Progenitor cell of endocrine pancreas (in vitro differentiated cells): ENCODE measurements at regions not wholly inside any gene's neighbourhood (a gene's known extent, or its start where the extent isn't known, plus 50 kb on each side); places are given as distances from the start of the nearest gene placed in this dataset.

ENCODE experiments used
- DNase-seq: peaks from one replicate; pipeline ENCODE4 v3.0.0; 2021; ENCODE audit warnings: low spot score; ENCODE audit not compliant: unreplicated experiment
- H3K27ac Mint-ChIP-seq: 2 replicates; pipeline ENCODE4 v1.8.0; 2021; ENCODE audit warnings: mild to moderate bottlenecking, moderate library complexity, mixed read lengths
- H3K27me3 Mint-ChIP-seq: 2 replicates; pipeline ENCODE4 v1.8.0; 2021; ENCODE audit warnings: mixed read lengths
- H3K36me3 Mint-ChIP-seq: 2 replicates; pipeline ENCODE4 v1.8.0; 2022; ENCODE audit warnings: mixed read lengths; ENCODE audit not compliant: insufficient read depth
- H3K4me1 Mint-ChIP-seq: 2 replicates; pipeline ENCODE4 v1.8.0; 2021; ENCODE audit warnings: low read depth, mixed read lengths
- H3K4me3 Mint-ChIP-seq: 2 replicates; pipeline ENCODE4 v1.8.0; 2021; ENCODE audit warnings: low read depth, mild to moderate bottlenecking, moderate library complexity, mixed read lengths
- H3K9me3 Mint-ChIP-seq: 2 replicates; pipeline ENCODE4 v1.8.0; 2021; ENCODE audit warnings: low read depth, mixed read lengths
- CTCF ChIP-seq: fragments of 200-600 bp; sonication (generic); IDR thresholded peaks from one replicate; pipeline ENCODE4 v1.5.0; 2021; ENCODE audit warnings: antibody characterized with exemption, mild to moderate bottlenecking; ENCODE audit not compliant: unreplicated experiment

- Mint-ChIP-seq H3K4me3 (no peak overlapping the region), H3K36me3 (peaks cover 1% of the 10 kb centered on the region), H3K27me3 (no peaks in the 10 kb centered on the region), H3K4me1 (peaks cover 9% of the 10 kb centered on the region), H3K27ac (no peak overlapping the region), H3K9me3 (peaks cover 22% of the 10 kb centered on the region)
- DNase-seq, result no peak
- TF ChIP-seq CTCF, result no peak
These were observed 285.6 kb upstream of the RPS23 start for GRCh38 chr5:82563745-82564144.

GRCh38 chr5:82562696-82563240, 284.6 kb upstream of the RPS23 start:
- Mint-ChIP-seq H3K4me3 (no peak overlapping the region), H3K9me3 (peaks cover 28% of the 10 kb centered on the region), H3K36me3 (peaks cover 1% of the 10 kb centered on the region), H3K27me3 (no peaks in the 10 kb centered on the region), H3K27ac (no peak overlapping the region), H3K4me1 (peaks cover 9% of the 10 kb centered on the region)
- DNase-seq, result no peak
- TF ChIP-seq CTCF, result no peak

DNA sequence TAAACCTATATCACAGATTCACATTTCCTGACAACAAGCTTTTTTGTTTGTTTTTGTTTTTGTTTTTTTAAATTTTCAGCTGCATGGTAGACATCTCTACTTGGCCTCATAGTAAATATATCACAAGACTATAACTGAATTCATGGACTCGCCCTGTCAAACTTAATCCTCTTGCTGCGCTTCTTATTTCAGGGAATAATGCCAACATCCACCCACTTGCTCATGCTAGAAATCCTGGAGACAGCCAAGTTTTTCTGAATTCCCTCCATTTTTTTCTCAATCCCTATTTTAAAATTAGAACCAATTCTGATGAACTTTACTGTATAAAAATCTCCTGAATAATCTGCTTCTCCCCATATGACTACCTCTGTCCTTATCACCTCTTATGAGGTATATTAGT, 283.6 kb upstream of the RPS23 start:
- TF ChIP-seq CTCF, result no peak
- H3K4me3 Mint-ChIP-seq, result no peak overlapping the region
- no peaks in the 10 kb centered on the region for H3K27me3 Mint-ChIP-seq
- DNase-seq, result no peak
- H3K27ac Mint-ChIP-seq, result no peak overlapping the region
- peaks cover 9% of the 10 kb centered on the region for H3K4me1 Mint-ChIP-seq
- H3K36me3 Mint-ChIP-seq, result no peaks in the 10 kb centered on the region
- H3K9me3 Mint-ChIP-seq, result peaks cover 27% of the 10 kb centered on the region

- no peak for DNase-seq
- no peaks in the 10 kb centered on the region for H3K27me3 Mint-ChIP-seq
- peaks cover 19% of the 10 kb centered on the region for H3K9me3 Mint-ChIP-seq
- no peak for TF ChIP-seq CTCF
- no peak overlapping the region for H3K27ac Mint-ChIP-seq
- H3K4me1 Mint-ChIP-seq, result peaks cover 9% of the 10 kb centered on the region
- no peaks in the 10 kb centered on the region for H3K36me3 Mint-ChIP-seq
- no peak overlapping the region for H3K4me3 Mint-ChIP-seq
These were observed 282.8 kb upstream of the RPS23 start for GRCh38 chr5:82560969-82561368.

DNA sequence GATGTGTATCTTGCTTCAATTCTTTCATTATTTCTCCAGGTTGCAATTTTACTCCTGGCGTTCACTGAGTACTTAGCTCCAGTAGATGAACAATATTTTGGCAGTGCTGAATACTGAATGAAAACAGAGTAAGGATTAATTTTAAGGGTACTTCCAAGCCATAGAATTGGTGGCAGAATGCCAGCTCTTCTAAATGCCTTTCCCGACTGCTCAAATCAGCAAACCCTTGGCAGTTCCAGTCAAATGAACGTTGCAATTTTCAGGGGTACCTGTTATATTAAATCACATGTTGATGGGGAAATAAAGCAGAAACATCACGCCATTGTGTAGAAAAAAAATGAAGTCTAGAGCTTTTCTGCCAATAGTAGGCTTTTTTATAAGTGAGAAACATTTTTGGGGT, 282.4 kb upstream of the RPS23 start:
- no peak overlapping the region for H3K4me3 Mint-ChIP-seq
- H3K27me3 Mint-ChIP-seq, result no peaks in the 10 kb centered on the region
- TF ChIP-seq CTCF, result no peak
- H3K36me3 Mint-ChIP-seq, result no peaks in the 10 kb centered on the region
- no peak for DNase-seq
- peaks cover 19% of the 10 kb centered on the region for H3K9me3 Mint-ChIP-seq
- no peak overlapping the region for H3K27ac Mint-ChIP-seq
- peaks cover 10% of the 10 kb centered on the region for H3K4me1 Mint-ChIP-seq
